Fibroblast of pulmonary artery (primary cell): ENCODE measurements at regions not wholly inside any gene's neighbourhood (a gene's known extent, or its start where the extent isn't known, plus 50 kb on each side); places are given as distances from the start of the nearest gene placed in this dataset.

Source experiments
- DNase-seq: peaks from one replicate; pipeline ENCODE4 v3.0.0-alpha.2; 2010; ENCODE audit warnings: low read depth
- H3K4me3 ChIP-seq: replicated peaks from 2 replicates; pipeline ENCODE4 v1.5.1; 2011; ENCODE audit warnings: low read depth, mild to moderate bottlenecking, control low read depth, low read length, moderate library complexity
- CTCF ChIP-seq: IDR thresholded peaks from 2 replicates; pipeline ENCODE4 v1.5.1; 2011; ENCODE audit warnings: mild to moderate bottlenecking, control low read depth, low read length, inconsistent platforms; ENCODE audit errors: missing control alignments

GRCh38 chr3:164539215-164539614, 539.1 kb downstream of the SI start:
- TF ChIP-seq CTCF = no peak
- no peak for DNase-seq
- H3K4me3 ChIP-seq = no peak overlapping the region

- no peak for DNase-seq
- TF ChIP-seq CTCF = no peak
- H3K4me3 ChIP-seq = no peak overlapping the region
Measured at GRCh38 chr3:164537485-164537884, 540.8 kb downstream of the SI start.

- no peak for TF ChIP-seq CTCF
- no peak for DNase-seq
- H3K4me3 ChIP-seq = no peak overlapping the region
Measured at GRCh38 chr3:164533275-164533674, 545.0 kb downstream of the SI start.

- DNase-seq = no peak
- H3K4me3 ChIP-seq = no peak overlapping the region
- no peak for TF ChIP-seq CTCF
Measured at GRCh38 chr3:164526250-164526649, 552.0 kb downstream of the SI start.

GRCh38 chr3:164524201-164524600, 554.1 kb downstream of the SI start:
- no peak for DNase-seq
- no peak for TF ChIP-seq CTCF
- no peak overlapping the region for H3K4me3 ChIP-seq

- no peak overlapping the region for H3K4me3 ChIP-seq
- no peak for TF ChIP-seq CTCF
- DNase-seq = no peak
Measured at GRCh38 chr3:164522073-164522763, 556.1 kb downstream of the SI start.

GRCh38 chr3:164521644-164522043, 556.7 kb downstream of the SI start:
- no peak for TF ChIP-seq CTCF
- DNase-seq = no peak
- H3K4me3 ChIP-seq = no peak overlapping the region
